ENCODE measurements at regions not wholly inside any gene's neighbourhood (a gene's known extent, or its start where the extent isn't known, plus 50 kb on each side); places are given as distances from the start of the nearest gene placed in this dataset.
"Not testable (repeated sequence)": the region's sequence is repeated elsewhere in the genome, so short reads cannot be mapped to it uniquely, and the experiment has no call there.

DNA sequence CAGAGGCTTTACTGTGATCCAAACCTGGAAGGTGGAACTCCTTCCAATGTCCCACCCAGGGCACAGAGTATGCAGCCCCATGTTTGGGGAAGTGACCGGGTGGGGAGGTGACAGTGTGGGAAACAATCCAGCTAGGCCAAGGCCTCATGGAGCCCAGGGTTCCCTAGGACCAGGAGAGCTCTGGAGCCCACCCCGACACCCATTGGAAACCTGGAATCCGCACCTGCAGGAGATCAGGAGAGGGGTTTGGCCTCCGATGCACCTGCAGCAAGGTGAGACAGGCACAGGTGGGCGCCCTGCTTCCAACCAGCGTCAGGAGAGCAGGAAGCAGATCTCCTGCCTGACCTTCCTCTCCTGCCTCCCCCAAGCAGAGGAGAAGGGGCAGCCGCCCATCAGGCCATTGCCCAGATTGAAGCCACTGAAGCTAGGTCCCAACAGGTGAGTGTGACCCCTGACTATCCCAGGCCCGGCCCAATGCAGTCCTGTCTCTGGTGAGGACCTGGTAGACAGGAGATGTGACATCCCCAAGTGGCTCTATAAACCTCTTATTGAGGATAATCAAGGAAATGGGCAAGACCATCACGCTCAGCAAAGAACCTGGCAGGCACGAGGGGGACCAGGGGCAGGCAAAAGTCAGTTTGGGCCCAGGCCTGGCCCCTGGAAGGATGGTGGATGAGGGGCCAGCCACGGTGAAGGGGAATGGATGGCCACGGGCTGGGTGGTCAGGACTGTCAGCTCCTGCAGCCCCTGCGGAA lies 53.1 kb upstream of the CSPG4 start:
- not testable (repeated sequence) for H2AK5ac ChIP-seq (ENCODE audit: insufficient read length, low read length); H2BK120ac ChIP-seq (ENCODE audit: low read depth, low read length, poor library complexity, severe bottlenecking); H4K5ac ChIP-seq (ENCODE audit: insufficient read length, low read depth, low read length); H3K9ac ChIP-seq (ENCODE audit: extremely low read depth, insufficient read length, low read length); H2BK15ac ChIP-seq (ENCODE audit: low read depth, low read length); H2BK12ac ChIP-seq (ENCODE audit: insufficient read length, low read depth, low read length); H3K4me1 ChIP-seq (ENCODE audit: insufficient read depth, low read length); H3K18ac ChIP-seq (ENCODE audit: insufficient read length, low read depth, low read length); H3K27me3 ChIP-seq (ENCODE audit: insufficient read depth, low read length); H3K79me2 ChIP-seq (ENCODE audit: insufficient read depth, low read length); H4K20me1 ChIP-seq (ENCODE audit: control insufficient read depth, insufficient read depth, insufficient read length); H3K4me3 Mint-ChIP-seq; H3T11ph ChIP-seq (ENCODE audit: low read length); H3K14ac ChIP-seq (ENCODE audit: insufficient read depth, low read length); H3K56ac ChIP-seq (ENCODE audit: insufficient read length, low read depth, low read length); H3K27ac ChIP-seq (ENCODE audit: insufficient read length, low read depth, low read length); H3K79me1 ChIP-seq (ENCODE audit: insufficient read depth, low read depth, low read length, poor library complexity, severe bottlenecking); H3K27ac Mint-ChIP-seq; H3K9me3 Mint-ChIP-seq; H3K4me2 ChIP-seq (ENCODE audit: insufficient read depth, insufficient read length, low read length); H3K9me3 ChIP-seq (ENCODE audit: control insufficient read depth, low read depth, low read length); H3K4ac ChIP-seq (ENCODE audit: low read depth, low read length); H3K36me3 Mint-ChIP-seq (ENCODE audit: insufficient read depth in 1 of 3, low read depth in 3 of 3); H4K91ac ChIP-seq (ENCODE audit: insufficient read length, low read depth, low read length); H3K27me3 Mint-ChIP-seq (ENCODE audit: low read depth); H3K23ac ChIP-seq (ENCODE audit: insufficient read length, low read depth, low read length); H2BK20ac ChIP-seq (ENCODE audit: low read depth, low read length, poor library complexity, severe bottlenecking); H4K8ac ChIP-seq (replicated peaks; ENCODE audit: insufficient read length, low read depth, low read length); H3K23me2 ChIP-seq (ENCODE audit: insufficient read length, low read depth, low read length, poor library complexity, severe bottlenecking); H2BK5ac ChIP-seq (ENCODE audit: insufficient read length, low read length); H2AFZ ChIP-seq (ENCODE audit: low read length)
- no CpG with 5 or more reads among the region's 13 CpGs for WGBS (ENCODE audit: extremely low coverage, insufficient read length, low lambda C conversion rate)
- peaks cover 11 to 13% of the 10 kb centered on the region in 2 experiments for H3K4me1 Mint-ChIP-seq
- peak; percentile 14 for DNase-seq

DNA sequence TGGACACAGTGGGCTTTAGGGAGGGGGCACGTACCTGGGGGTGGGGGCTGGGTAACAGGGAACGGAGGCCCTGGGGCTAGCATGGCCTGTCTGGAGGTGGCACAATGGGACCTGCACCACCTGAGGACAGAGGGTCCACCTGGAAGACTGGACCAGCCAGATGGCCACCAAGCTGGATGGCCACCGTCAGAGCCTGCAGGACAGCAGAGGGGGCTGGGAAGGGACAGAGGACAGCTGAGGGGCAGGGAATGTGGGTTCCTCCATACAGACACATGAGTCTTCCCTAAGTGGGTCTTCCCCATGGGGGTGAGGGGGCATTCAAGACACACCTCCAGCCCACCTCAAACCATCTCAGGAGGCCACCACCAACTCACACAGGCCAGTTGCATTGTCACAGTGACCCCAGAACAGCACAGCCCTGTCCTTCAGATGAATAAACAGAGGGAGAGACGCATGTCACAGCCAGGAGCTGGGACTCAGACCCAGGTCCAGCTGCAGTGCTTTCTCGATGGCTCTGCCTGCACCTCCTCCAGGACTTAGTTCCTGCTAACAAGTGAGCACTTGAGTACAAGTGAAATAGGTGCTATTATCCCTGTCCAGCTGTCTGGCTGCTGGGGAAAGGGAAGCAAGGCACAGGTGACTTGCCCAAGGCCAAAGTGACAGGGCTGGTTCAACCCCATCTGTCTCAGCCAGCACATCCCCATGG lies 52.4 kb upstream of the CSPG4 start:
- not testable (repeated sequence) for H3K9me3 Mint-ChIP-seq; H4K91ac ChIP-seq (ENCODE audit: insufficient read length, low read depth, low read length); H2BK20ac ChIP-seq (ENCODE audit: low read depth, low read length, poor library complexity, severe bottlenecking); H3K27me3 ChIP-seq (ENCODE audit: insufficient read depth, low read length); H3K79me2 ChIP-seq (ENCODE audit: insufficient read depth, low read length); H3K14ac ChIP-seq (ENCODE audit: insufficient read depth, low read length); H3K27ac Mint-ChIP-seq; H3K56ac ChIP-seq (ENCODE audit: insufficient read length, low read depth, low read length); H3K79me1 ChIP-seq (ENCODE audit: insufficient read depth, low read depth, low read length, poor library complexity, severe bottlenecking); H3K4ac ChIP-seq (ENCODE audit: low read depth, low read length); H3K23ac ChIP-seq (ENCODE audit: insufficient read length, low read depth, low read length); H3K4me1 ChIP-seq (ENCODE audit: insufficient read depth, low read length); H3K36me3 Mint-ChIP-seq (ENCODE audit: insufficient read depth in 1 of 3, low read depth in 3 of 3); H3K27ac ChIP-seq (ENCODE audit: insufficient read length, low read depth, low read length); H3K23me2 ChIP-seq (ENCODE audit: insufficient read length, low read depth, low read length, poor library complexity, severe bottlenecking); H2BK120ac ChIP-seq (ENCODE audit: low read depth, low read length, poor library complexity, severe bottlenecking); H2AFZ ChIP-seq (ENCODE audit: low read length); H3T11ph ChIP-seq (ENCODE audit: low read length); H3K9ac ChIP-seq (ENCODE audit: extremely low read depth, insufficient read length, low read length); H3K4me2 ChIP-seq (ENCODE audit: insufficient read depth, insufficient read length, low read length); H2BK15ac ChIP-seq (ENCODE audit: low read depth, low read length); H2AK5ac ChIP-seq (ENCODE audit: insufficient read length, low read length); H3K27me3 Mint-ChIP-seq (ENCODE audit: low read depth); H2BK5ac ChIP-seq (ENCODE audit: insufficient read length, low read length); H4K8ac ChIP-seq (replicated peaks; ENCODE audit: insufficient read length, low read depth, low read length); H4K5ac ChIP-seq (ENCODE audit: insufficient read length, low read depth, low read length); H3K18ac ChIP-seq (ENCODE audit: insufficient read length, low read depth, low read length); H2BK12ac ChIP-seq (ENCODE audit: insufficient read length, low read depth, low read length); H4K20me1 ChIP-seq (ENCODE audit: control insufficient read depth, insufficient read depth, insufficient read length); H3K9me3 ChIP-seq (ENCODE audit: control insufficient read depth, low read depth, low read length); H3K4me3 Mint-ChIP-seq
- peaks cover 10 to 11% of the 10 kb centered on the region in 2 experiments for H3K4me1 Mint-ChIP-seq
- DNase-seq = peak; percentile 11
- no CpG with 5 or more reads among the region's 5 CpGs for WGBS (ENCODE audit: extremely low coverage, insufficient read length, low lambda C conversion rate)
